H7 (cell line): ENCODE measurements at regions not wholly inside any gene's neighbourhood (a gene's known extent, or its start where the extent isn't known, plus 50 kb on each side); places are given as distances from the start of the nearest gene placed in this dataset.

Experiments
- DNase-seq: peaks from one replicate; pipeline ENCODE4 v3.0.0; 2012
- H3K27me3 ChIP-seq: 2 replicates; pipeline ENCODE4 v1.6.0; 2011; ENCODE audit warnings: mild to moderate bottlenecking, low read length; ENCODE audit not compliant: control insufficient read depth, insufficient read depth
- H3K36me3 ChIP-seq: replicated peaks from 2 replicates; pipeline ENCODE4 v1.5.1; 2011; ENCODE audit warnings: low read length; ENCODE audit not compliant: control insufficient read depth, insufficient read depth
- H3K4me3 ChIP-seq: 2 replicates; pipeline ENCODE4 v1.5.1; 2011; ENCODE audit warnings: low read depth, mild to moderate bottlenecking, control low read depth, low read length, moderate library complexity; ENCODE audit not compliant: insufficient read depth

DNA sequence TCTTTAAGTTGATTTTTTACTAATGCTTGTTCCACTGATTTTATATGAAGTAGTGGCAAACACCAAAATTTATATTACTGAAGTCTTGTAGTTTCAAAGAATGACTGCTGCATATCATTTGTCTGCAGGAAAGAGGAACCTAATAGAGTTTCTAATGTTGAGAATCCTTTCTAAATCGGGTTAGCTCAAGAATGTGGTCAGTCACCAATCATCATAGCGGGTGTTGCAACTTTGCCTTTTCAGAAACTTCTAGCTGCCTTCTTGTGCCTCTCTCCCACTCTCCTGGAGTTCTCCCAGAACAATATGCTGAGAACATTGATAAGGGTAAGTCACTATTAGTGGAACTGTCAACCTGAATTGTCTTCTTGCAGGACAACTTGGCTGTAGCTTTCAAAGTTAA lies 524.8 kb upstream of the SORCS1 start:
- no peak for DNase-seq
- Histone ChIP-seq H3K4me3 (no peak overlapping the region), H3K27me3 (no peaks in the 10 kb centered on the region), H3K36me3 (no peaks in the 10 kb centered on the region)

DNA sequence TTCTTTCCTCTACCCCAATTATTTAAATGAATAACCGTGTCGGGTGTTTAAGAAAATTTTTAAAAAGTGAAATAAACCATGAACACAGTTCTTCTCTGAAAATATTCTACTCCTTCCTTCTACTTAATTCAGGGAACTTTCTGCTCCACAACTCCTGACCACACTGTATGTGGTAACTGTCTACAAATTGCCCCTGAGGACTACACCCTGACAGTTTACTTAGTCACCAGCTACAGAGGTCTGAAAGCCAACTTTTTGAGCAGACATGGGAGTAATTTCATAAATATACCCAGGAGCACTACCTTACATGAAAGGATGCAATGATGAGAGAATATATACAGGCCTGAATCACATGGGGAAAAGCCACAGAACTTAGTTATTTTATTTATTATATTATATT lies 523.2 kb upstream of the SORCS1 start:
- no peak overlapping the region for H3K4me3 ChIP-seq
- H3K36me3 ChIP-seq = no peaks in the 10 kb centered on the region
- DNase-seq = no peak
- no peaks in the 10 kb centered on the region for H3K27me3 ChIP-seq

DNA sequence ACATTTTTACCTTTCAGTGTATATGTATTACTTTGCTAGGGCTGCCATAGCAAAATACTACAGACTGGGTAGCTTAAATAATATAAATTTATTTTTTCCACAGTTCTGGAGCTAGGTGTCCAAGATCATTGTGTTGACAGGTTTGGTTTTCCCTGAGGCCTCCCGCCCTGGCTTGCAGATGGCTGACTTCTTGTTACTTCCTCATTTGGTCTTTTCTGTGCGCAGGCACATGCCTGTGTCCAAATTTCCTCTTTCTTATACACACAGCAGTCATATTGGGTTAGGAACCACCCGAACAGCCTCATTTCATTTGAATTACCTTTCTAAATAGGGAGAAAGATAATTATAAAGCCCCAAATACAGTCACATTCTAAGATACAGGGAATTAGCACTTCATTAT lies 521.6 kb upstream of the SORCS1 start:
- H3K4me3 ChIP-seq = no peak overlapping the region
- no peaks in the 10 kb centered on the region for H3K27me3 ChIP-seq
- H3K36me3 ChIP-seq = no peaks in the 10 kb centered on the region
- DNase-seq = no peak

DNA sequence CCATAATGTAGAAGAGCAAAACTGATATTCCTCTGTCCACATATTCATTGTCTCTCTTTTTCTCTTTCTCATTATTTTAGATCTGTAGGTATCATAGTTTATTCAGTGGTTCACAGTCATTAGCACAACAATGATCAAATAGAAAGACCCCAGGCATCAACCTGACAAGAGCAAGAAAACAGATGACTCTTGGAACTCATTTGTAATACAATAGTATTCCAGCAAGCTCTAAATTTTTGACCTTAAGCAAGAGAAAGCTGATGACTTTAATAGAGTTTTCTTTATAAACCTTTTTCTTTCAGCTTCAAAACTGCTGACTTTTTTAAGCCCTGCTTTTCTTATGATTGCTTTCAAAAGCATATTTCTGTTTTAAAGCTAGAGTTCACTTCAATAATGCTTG lies 507.5 kb upstream of the SORCS1 start:
- Histone ChIP-seq H3K27me3 (no peaks in the 10 kb centered on the region), H3K36me3 (no peaks in the 10 kb centered on the region), H3K4me3 (no peak overlapping the region)
- peak; percentile 11 for DNase-seq

DNA sequence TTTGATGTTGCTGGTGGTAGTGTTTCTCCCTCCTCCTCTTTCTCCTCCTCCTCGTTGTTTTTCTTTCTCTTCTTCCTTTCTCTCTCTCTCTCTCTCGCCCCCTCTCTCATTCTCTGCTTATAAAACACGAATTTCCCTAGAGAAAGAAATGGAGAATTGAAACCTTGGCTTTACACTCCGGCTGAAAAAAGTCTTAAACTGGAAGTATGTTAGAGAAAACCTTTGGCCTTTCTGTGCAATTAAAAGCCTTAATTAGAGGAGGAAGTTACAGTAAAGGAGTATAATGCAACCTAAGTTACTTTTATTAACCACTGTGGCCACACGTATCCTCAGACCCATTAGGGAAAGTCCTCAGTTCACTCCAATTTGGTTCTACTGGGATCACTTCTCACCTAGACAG lies 501.7 kb upstream of the SORCS1 start:
- no peaks in the 10 kb centered on the region for H3K27me3 ChIP-seq
- no peak for DNase-seq
- H3K4me3 ChIP-seq = no peak overlapping the region
- H3K36me3 ChIP-seq = no peaks in the 10 kb centered on the region

- H3K36me3 ChIP-seq = no peaks in the 10 kb centered on the region
- H3K27me3 ChIP-seq = no peaks in the 10 kb centered on the region
- no peak overlapping the region for H3K4me3 ChIP-seq
- DNase-seq = no peak
These were observed 501.0 kb upstream of the SORCS1 start for GRCh38 chr10:107665459-107665858.

GRCh38 chr10:107657851-107658250 lies 493.3 kb upstream of the SORCS1 start:
- H3K27me3 ChIP-seq = no peaks in the 10 kb centered on the region
- no peak overlapping the region for H3K4me3 ChIP-seq
- H3K36me3 ChIP-seq = no peaks in the 10 kb centered on the region
- no peak for DNase-seq

GRCh38 chr10:107656932-107657331 lies 492.4 kb upstream of the SORCS1 start:
- H3K36me3 ChIP-seq = no peaks in the 10 kb centered on the region
- no peaks in the 10 kb centered on the region for H3K27me3 ChIP-seq
- no peak overlapping the region for H3K4me3 ChIP-seq
- DNase-seq = no peak

- no peaks in the 10 kb centered on the region for H3K36me3 ChIP-seq
- no peaks in the 10 kb centered on the region for H3K27me3 ChIP-seq
- no peak overlapping the region for H3K4me3 ChIP-seq
- DNase-seq = no peak
These were observed 489.4 kb upstream of the SORCS1 start for GRCh38 chr10:107653832-107654287.

- DNase-seq = no peak
- Histone ChIP-seq H3K36me3 (no peaks in the 10 kb centered on the region), H3K27me3 (no peaks in the 10 kb centered on the region), H3K4me3 (no peak overlapping the region)
These were observed 486.4 kb upstream of the SORCS1 start for GRCh38 chr10:107650939-107651338.

DNA sequence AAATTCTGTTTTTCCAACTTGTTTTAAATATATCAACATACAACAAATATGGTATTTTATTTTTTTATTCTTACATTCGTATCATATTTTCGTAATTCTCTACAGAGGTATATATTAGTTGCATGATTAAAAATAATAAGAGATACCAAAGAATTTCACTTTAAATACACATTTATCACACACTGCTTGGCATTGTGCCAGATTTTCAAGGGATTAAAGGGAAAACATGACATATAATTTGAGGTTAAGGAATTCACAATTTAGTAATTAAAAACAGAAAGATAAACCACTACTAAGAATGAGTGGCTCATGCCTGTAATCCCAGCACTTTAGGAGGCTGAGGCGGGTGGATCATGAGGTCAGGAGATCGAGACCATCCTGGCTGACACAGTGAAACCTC lies 484.7 kb upstream of the SORCS1 start:
- Histone ChIP-seq H3K36me3 (no peaks in the 10 kb centered on the region), H3K4me3 (no peak overlapping the region), H3K27me3 (no peaks in the 10 kb centered on the region)
- no peak for DNase-seq

GRCh38 chr10:107647462-107647861 lies 483.0 kb upstream of the SORCS1 start:
- Histone ChIP-seq H3K36me3 (no peaks in the 10 kb centered on the region), H3K4me3 (no peak overlapping the region), H3K27me3 (no peaks in the 10 kb centered on the region)
- DNase-seq = no peak

- no peaks in the 10 kb centered on the region for H3K27me3 ChIP-seq
- H3K36me3 ChIP-seq = no peaks in the 10 kb centered on the region
- no peak overlapping the region for H3K4me3 ChIP-seq
- no peak for DNase-seq
These were observed 467.4 kb upstream of the SORCS1 start for GRCh38 chr10:107631876-107632275.

- DNase-seq = no peak
- no peaks in the 10 kb centered on the region for H3K27me3 ChIP-seq
- H3K4me3 ChIP-seq = no peak overlapping the region
- H3K36me3 ChIP-seq = no peaks in the 10 kb centered on the region
These were observed 462.4 kb upstream of the SORCS1 start for GRCh38 chr10:107626862-107627261.

- Histone ChIP-seq H3K36me3 (no peaks in the 10 kb centered on the region), H3K27me3 (no peaks in the 10 kb centered on the region), H3K4me3 (no peak overlapping the region)
- DNase-seq = no peak
These were observed 458.8 kb upstream of the SORCS1 start for GRCh38 chr10:107623292-107623691.

GRCh38 chr10:107619139-107619538 lies 454.6 kb upstream of the SORCS1 start:
- H3K36me3 ChIP-seq = no peaks in the 10 kb centered on the region
- no peak overlapping the region for H3K4me3 ChIP-seq
- H3K27me3 ChIP-seq = no peaks in the 10 kb centered on the region
- DNase-seq = peak; percentile 15
